NCI-H2029 (cell line): ENCODE measurements at regions not wholly inside any gene's neighbourhood (a gene's known extent, or its start where the extent isn't known, plus 50 kb on each side); places are given as distances from the start of the nearest gene placed in this dataset.
"Not testable (repeated sequence)": the region's sequence is repeated elsewhere in the genome, so short reads cannot be mapped to it uniquely, and the experiment has no call there.

Experiments used
- DNase-seq: peaks from one replicate; lab custom pipeline; 2025; lab: John Stamatoyannopoulos, UW

DNA sequence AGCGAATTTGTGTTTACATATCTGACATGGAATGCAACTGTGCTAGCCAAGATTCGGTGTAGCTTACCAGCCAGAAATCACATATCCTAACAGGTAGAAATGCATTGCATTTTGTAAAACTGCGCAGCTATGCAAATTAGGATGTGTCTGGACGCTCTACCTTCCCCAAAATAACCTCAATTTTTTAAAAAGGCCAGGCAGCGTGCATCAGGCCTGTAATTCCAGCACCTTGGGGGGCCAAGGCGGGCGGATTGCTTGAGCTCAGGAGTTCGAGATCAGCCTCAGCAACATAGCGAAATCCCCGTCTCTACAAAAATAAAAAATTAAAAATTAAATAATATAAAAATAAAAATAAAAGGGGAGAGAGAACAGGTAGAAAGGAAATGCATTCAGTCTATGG, 305.0 kb downstream of the TYW1 start:
- DNase-seq = no peak

DNA sequence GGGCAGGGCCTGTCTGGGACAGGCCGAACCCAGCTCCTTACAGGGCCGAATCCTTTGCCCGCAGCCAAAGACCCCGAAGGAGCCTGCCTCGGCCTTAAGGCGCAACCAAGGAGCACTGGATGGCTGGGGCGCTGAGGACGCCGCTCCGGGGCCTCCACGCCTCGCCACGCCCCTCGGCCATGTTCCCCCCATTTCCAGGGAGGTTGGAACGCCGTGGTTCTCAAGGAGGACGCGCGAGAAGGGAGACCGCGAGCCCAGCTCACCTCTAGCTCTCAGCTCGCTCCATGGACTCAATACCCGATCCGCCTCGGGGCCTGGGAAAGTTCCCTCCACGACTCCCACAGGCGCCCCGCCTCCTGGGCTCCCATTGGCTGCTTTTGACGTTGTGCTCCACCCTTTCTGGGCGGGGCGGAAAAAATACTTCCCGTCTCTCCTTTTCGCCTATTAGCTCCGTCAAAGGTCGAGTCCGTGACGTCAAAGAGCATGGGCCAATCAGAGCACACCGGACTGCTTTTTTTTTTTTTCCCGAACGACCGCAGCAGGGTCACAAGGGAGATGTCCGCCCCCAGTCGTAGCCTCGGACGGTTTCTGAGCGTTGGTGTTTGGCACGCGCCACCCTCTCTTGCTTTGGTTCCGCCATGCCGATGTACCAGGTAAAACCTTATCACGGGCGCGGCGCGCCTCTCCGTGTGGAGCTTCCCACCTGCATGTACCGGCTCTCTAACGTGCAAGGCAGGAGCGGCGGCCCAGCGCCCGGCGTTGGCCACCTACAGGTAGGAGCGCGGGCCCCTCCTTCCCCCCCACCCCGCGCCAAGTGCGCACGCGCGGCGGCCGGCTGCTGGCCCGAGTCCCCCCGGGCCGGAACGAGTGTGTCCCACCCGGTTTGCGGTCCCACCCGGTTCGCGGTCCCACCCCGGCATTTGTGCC, 305.7 kb downstream of the TYW1 start:
- peak; percentile 98 for DNase-seq

DNA sequence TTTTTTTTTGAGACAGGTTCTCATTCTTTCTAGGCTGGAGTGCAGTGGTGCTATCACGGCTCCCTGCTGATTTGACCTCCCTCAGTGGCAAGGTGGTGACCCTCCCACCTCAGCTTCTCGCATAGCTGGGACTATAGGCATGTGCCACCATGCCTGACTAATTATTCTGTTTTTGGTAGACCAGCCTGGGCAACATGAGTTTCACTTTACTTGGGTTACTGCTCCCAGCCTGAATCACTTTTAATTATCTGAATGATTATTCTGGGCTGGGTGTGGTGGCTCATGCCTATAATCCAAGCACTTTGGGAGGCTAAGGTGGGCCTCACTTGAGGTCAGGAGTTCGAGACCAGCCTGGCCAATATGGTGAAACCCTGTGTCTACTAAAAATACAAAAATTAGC, 308.2 kb downstream of the TYW1 start:
- not testable (repeated sequence) for DNase-seq

DNA sequence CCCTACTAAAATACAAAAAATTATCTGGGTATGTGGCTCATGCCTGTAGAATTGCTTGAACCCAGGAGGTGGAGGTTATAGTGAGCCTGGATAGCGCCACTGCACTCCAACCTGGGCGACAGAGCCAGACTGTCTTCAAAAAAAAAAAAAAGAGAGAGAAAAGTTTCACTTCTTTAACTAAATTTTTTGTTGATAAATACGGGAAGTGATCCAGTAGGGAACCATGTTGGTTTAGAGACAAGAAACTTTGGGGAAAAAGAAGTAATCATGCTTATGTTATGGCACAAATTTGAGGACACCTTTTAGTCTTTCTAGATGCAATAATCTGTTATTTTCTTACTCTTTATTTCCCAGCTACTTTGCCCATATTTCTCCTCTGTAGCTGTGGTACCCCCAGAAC, 309.7 kb downstream of the TYW1 start:
- DNase-seq = no peak

DNA sequence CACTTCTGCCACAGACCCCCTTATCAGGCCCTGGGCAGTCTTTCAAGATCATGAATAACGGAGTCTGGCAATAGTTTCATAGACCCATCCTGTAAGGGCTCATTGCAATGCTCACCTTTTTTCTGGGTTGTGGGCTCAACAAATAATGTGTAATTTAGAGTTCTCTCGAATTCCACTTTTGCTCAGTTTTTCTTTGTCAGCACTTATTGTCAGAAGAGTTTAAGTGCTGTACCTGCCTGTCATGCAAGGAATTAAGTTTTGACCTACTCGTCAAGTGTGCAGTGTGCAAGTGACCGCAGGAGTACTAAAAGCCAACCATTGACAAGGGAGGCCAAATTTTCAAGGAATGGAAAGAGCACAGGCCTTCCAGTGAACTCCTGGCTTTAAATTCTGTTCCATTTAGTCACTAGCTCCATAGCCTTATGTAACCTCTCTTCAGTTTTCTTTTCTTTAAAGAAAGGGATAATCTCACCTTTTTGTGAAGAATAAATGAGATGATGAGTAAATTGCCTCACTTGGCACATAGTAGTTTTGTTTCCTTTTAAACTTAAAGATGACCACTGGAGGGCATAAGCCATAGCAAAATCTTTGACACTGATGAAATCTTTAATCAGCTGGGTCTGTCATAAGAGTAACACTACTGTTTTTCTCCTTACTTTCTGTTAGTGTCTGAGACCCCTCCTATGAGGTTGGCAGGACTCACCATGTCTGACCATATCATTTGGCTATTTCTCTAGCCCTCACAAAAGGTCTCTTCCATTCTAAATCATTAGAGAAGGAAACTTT, 313.3 kb downstream of the TYW1 start:
- no peak for DNase-seq

DNA sequence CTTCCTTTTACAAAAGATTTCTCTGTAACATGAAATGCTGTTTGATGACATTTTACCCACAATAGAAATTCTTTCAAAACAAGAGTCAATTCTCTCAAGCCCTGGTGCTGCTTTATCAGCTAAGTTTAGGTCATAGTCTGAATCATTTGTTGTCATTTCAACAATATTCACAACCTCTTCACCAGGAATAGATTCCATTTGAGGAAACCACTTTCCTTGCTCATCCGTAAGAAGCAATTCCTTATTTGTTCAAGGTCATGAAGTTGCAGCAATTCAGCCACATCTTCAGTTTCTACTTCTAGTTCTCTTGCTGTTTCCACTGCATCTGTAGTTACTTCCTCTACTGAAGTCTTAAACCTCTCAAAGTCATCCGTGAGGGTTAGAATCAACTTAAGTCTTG, 315.3 kb downstream of the TYW1 start:
- no peak for DNase-seq

DNA sequence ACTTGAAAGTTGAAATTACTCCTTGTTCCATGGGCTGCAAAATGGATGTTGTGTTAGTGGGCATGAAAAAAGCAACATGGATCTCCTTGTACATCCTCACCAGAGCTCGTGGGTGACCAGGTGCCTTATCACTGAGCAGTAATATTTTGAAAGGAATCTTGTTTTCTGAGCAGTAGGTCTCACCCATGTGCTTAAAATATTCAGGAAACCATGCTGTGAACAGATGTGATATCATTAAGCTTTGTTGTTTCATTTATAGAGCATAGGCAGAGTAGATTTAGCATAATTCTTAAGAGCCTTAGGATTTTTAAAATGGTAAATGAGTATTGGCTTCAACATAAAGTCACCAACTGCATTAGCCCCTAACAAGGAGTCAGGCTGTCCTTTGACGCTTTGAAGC, 316.6 kb downstream of the TYW1 start:
- DNase-seq = no peak

DNA sequence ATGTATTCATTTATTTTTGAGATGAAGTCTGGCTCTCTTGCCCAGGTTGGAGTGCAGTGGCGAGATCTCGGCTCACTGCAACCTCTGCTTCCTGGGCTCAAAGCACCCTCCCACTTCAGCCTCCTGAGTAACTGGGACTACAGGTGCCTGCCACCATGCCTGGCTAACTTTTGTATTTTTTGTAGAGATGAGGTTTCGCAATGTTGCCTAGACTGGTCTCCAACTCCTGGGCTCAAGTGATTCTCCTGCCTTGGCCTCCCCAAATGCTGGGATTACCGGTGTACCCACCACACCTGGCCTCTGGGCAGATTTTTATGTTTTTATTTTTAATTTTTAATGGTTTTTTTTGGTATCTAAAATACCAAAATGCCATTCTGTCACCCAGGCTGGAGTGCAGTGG, 320.3 kb downstream of the TYW1 start:
- not testable (repeated sequence) for DNase-seq

DNA sequence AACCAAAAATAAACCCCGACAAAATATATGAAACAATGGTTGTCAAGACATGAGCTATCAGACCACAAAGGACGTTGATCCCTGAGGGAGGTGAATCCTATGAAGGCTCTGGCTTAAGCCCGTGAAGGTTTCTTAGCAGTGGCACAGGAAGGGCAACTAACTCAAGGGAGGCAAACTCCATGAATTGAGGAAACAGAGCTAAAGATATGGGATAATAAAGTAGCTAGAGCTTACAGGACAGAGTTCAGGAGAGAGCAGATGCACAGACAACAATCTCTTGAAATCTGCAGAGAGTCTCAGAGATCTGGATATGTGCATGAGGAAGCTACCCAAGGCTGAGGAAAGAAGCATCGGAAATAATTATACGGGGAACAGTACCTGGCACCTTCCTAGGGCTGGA, 331.6 kb downstream of the TYW1 start:
- DNase-seq = not testable (repeated sequence)

DNA sequence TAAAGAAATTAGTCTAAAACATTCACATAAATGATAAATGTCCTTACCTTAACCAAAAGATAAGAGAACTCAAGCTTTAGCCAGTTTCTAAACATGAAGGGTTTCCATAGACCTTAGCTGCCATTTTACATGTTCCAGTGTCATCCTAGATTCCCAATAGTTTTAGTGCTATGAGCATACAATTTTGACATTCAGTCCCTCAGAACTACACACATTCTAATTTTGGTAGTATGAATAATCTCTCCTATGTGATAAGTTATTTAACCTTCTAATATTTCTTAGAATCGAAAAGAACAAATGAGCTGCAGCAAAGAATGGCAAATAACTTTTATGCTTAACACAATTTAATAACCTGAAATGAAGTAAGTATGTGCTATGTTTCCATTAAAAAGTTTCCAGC, 338.5 kb downstream of the TYW1 start:
- DNase-seq = not testable (repeated sequence)

DNA sequence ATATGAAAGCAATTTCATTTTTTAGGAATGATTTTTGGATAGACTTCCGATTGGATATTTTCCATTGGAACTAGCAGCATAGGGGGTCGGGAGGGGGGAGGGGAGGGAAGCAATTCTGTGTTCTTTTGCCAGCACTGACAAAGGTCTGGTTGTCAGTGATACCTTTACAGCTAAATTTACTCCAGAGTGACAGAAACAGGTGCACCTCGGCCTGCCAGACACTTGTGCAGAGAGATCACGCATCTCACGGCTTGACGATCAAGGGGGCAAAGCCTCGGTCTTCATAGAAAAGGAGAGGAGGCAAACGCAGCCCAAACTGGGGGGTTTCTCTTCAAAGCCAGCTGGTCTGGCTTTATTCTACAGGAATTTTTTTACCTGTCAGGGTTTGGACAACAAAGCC, 339.0 kb downstream of the TYW1 start:
- DNase-seq = not testable (repeated sequence)

DNA sequence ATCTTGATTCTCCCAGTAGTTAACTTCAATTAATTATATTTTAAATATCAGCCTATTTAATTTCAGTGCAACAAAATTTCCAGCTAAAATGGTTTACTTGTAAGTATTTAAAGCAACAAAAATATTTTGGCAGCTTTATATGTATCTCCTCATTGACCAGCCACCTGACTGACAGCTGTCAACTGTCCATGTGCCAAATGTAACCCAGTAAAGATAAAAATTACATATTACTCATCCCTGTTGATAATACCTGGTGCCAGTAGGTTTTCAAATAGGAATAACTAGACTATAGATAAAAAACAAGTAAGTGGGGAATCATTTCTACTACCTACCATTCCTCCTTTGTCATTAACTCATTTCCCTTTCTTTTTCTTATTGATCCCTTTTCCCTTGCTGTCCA, 341.9 kb downstream of the TYW1 start:
- DNase-seq = not testable (repeated sequence)

DNA sequence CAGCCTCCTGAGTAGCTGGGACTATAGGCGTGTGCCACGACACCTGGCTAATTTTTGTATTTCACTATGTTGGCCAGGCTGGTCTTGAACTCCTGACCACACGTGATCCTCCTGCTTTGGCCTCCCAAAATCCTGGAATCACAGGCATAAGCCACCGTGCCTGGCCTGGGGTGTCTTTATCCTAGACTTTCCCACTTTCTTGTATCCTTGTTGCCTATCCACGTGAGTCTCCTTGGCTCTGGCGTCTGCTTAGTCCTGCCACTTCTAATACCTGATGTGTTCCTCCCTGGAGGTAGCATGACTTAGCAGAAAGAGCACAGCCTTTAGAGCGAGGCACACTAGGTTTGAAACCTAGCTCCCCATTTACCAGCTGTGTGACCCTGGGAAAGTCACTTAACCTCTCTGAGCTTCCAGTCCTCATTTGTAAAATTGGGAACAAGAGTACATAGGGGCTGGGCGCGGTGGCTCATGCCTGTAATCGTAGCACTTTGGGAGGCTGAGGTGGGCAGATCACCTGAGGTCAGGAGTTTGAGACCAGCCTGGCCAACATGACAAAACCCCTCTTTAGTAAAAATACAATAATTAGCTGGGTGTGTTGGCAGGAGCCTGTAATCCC, 344.6 kb downstream of the TYW1 start:
- no peak for DNase-seq

DNA sequence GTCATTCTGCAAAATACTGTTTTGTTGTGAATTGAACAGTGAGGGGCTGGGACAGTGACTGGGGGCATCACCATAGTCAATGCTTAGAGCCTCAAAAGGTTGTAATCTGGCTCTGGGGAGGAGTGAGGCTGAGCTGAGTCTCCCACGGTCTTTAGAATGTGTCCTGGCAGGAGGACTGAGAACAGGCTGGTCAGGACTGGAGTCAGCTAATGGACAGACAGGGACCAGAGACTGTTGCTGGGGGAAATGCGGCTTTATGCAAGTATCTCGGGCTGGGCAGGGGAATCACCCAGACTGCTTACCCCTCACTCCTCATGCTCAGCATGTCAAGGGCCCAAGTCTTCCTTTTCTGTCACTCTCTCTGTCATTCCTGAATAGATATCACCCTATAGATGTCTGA, 346.5 kb downstream of the TYW1 start:
- DNase-seq = no peak

DNA sequence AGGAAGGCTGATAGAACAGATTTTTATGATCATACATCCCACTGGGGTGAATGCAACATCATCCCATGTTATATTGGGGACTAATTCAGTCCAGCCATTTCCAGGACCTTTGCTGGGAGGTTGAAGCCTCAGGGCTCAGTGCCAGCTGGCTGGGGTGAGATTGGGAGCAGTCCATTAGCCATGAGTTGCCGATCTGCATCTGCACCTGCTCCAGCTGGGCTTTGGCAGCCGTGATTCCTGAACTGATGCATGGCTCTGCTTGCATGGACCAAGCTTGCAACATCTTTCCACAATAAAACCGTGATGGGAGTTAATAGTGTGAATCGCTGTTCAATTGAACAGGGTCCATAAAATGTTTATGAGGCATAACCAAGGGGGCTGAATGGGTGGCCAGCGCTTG, 346.9 kb downstream of the TYW1 start:
- peak; percentile 57 for DNase-seq

DNA sequence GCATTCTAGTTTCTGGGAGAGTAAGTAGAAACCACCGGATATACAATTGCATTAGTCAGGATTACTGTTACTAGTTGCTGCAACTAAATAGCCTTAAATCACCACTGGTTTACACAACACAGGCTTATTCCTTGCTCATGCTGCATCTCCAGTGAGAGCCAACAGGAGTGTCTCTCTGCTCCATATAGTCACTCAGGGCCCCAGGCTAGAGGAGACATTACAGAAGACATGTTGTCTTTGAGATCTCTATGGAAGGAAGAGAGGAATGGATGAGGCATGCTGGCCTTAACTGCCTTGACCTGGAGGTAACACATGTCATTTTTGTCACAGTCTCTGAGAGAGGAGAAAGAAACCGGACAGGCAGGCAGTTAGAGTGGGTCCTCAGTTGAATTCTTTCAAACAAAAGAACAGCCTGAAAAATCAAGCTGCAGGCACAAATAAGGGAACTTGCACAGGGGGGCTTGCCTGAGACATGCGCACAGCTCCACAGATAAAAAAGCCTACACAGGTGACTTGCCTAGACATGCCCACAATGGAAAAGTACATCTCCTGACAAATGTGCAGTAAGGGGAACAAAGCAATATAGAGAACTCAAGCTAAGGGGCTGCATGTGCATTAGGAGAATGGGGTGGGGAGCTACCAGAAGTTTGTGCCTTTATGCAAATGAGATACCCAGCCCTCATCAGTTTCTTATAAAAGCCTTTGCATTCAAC, 348.0 kb downstream of the TYW1 start:
- no peak for DNase-seq

DNA sequence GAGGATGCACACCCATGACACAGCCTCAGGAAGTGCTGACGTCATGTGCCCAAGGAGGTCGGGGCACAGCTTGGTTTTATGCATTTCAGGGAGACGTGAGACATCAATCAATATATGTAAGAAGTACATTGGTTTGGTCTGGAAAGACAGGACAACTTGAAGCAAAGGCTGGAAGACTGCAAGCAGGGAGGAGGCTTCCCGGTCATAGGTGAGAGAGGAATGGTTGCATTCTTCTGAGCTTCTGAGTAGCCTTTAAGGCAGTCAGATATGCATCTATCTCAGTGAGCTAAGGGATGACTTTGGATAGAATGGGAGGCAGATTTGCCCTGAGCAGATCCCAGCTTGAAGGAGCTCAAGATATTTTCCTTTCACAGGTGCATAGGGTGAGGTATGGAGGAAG, 349.5 kb downstream of the TYW1 start:
- DNase-seq = no peak

DNA sequence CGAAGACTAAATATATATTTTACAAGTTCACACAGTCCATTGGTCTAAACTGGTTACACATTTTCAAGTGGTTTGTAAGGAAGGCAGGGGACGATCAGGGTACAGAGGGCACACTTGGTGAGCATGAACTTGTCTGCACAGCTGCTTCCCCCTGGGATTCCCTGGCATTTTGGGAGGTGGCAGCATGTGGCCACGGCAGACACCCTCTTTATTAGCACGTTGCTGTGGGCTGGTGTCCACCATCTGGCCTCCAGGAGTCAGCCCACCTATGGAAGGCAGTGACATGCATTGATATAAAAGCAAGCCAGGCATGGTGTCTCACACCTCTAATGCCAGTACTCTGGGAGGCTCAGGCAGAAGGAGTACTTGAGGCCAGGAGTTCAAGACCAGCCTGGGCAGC, 350.2 kb downstream of the TYW1 start:
- no peak for DNase-seq

DNA sequence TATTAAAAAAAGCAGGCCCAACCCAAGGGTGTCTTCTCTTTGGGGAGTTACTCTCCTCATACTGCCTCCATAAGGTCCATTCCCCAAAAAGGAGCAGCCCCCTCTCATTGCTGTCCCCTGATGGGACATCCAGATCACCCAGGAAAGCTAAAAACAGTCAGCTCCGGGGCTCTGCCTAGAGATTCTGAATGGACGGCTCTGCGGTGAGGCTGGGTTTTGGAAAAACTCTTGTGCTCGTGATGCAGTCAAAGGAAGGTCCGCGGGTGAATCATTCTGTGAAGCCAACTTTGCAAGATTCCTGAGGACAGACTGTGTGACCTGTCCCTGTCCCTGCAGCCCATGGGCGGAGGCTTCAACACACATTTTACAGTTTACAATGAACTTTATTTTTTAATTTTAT, 351.5 kb downstream of the TYW1 start:
- DNase-seq = no peak

DNA sequence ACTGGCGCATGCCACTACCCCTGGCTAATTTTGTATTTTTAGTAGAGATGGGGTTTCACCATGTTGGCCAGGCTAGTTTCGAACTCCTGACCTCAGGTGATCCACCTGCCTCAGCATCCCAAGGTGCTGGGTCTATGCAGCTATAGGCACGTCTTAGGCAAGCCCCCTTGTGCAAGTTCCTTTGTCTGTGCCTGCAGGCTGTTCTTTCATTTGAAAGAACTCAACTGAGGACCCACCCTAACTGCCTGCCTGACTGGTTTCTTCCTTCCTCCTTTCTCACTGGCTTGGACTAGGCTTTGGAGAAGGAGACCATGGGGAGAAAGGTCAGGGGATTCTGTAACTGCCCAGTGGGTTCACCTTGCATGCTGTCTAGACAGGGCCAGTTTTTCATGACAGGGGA, 361.0 kb downstream of the TYW1 start:
- not testable (repeated sequence) for DNase-seq

DNA sequence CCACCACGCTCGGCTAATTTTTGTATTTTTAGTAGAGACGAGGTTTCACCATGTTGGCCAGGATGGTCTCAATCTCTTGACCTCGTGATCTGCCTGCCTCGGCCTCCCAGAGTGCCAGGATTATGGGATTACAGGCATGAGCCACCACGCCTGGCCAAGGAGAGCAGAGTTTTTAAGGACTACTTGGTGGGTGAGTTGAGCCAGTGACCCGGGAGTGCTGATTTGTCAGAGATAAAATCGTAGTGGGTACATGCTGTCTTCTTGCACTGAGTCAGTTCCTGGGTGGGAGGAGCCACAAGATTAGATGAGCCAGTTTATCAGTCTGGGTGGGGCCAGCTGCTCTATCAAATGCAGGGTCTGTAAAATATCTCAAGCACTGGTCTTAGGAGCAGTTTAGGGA, 361.7 kb downstream of the TYW1 start:
- not testable (repeated sequence) for DNase-seq

DNA sequence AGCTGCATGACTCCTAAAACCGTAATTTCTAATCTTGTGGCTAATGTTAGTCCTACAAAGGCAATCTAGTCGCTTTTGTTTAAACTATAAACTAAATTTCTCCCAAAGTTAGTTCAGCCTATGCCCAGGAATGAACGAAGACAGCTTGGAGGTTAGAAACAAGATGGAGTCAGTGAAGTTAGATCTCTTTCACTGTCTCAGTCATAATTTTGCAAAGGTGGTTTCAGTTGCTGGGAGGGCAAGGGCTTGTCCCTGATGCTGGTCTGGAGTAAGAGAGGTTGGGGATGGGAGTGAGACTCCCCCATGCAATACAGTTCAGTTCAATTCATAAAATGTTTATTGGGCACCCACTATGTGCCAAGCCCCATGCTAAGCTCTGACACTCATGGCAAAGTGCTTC, 362.1 kb downstream of the TYW1 start:
- DNase-seq = not testable (repeated sequence)
